ENCODE measurements at regions not wholly inside any gene's neighbourhood (a gene's known extent, or its start where the extent isn't known, plus 50 kb on each side); places are given as distances from the start of the nearest gene placed in this dataset.
A peak's percentile ranks its signal among the peaks of the same experiment; 100 is the strongest.

DNA sequence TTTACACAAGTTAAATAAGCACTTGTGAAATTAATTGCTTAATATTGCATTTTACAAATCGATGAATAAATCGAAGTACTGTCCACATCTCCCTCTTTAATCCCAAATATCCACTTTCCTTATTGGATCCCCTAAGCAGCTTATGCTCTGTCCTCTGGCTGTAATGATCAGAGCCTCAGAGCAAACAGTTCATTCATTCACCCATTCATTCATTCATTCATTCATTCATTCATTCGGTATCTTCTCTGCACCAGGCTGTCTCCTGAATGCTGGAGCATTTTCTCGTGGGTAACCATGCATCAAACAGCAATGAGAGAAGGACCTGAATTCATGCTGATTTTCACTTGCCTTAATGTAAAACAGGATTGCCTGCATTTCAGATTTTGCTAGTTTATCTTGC, 69.5 kb upstream of the IGSF21 start:
- TF ChIP-seq, protein P1, sequence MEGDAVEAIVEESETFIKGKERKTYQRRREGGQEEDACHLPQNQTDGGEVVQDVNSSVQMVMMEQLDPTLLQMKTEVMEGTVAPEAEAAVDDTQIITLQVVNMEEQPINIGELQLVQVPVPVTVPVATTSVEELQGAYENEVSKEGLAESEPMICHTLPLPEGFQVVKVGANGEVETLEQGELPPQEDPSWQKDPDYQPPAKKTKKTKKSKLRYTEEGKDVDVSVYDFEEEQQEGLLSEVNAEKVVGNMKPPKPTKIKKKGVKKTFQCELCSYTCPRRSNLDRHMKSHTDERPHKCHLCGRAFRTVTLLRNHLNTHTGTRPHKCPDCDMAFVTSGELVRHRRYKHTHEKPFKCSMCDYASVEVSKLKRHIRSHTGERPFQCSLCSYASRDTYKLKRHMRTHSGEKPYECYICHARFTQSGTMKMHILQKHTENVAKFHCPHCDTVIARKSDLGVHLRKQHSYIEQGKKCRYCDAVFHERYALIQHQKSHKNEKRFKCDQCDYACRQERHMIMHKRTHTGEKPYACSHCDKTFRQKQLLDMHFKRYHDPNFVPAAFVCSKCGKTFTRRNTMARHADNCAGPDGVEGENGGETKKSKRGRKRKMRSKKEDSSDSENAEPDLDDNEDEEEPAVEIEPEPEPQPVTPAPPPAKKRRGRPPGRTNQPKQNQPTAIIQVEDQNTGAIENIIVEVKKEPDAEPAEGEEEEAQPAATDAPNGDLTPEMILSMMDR (IDR thresholded peaks at IDR 0.05; ENCODE audit: low read depth, low read length): no peak
- no peak overlapping the region for H3K27ac ChIP-seq
- no peaks in the 10 kb centered on the region for H3K9me3 ChIP-seq (ENCODE audit: low read depth)
- no peaks in the 10 kb centered on the region for H3K36me3 ChIP-seq
- peaks cover 3% of the 10 kb centered on the region for H3K27me3 ChIP-seq
- no peaks in the 10 kb centered on the region for H3K4me1 ChIP-seq (ENCODE audit: low read depth)
- no peak overlapping the region for H3K4me3 ChIP-seq
- DNase-seq (ENCODE audit: low read depth in 1 of 2, low spot score in 1 of 2): no peak

DNA sequence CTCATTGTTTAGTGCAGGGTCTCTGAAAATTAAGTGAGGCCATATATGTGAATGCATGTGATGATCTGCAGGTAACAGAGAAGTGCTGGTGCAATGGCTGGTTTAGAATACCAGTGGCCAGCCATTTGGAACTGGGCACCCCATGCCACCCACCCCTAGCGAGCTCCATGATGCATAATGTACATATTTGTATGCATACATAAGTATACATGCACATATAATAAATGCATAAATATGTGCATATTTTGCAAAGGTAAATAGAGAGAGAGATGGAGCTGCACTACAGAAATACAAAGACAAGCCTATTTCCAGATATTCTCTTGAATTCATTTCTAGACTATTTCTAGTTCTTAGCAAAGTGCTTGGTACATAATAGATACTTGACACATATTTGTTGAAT, 68.5 kb upstream of the IGSF21 start:
- H3K4me1 ChIP-seq (ENCODE audit: low read depth): no peaks in the 10 kb centered on the region
- no peak overlapping the region for H3K4me3 ChIP-seq
- peaks cover 3% of the 10 kb centered on the region for H3K27me3 ChIP-seq
- no peak for DNase-seq (ENCODE audit: low read depth in 1 of 2, low spot score in 1 of 2)
- H3K9me3 ChIP-seq (ENCODE audit: low read depth): no peaks in the 10 kb centered on the region
- H3K36me3 ChIP-seq: no peaks in the 10 kb centered on the region
- no peak overlapping the region for H3K27ac ChIP-seq
- TF ChIP-seq, protein P1 (IDR thresholded peaks at IDR 0.05; ENCODE audit: low read depth, low read length): no peak

DNA sequence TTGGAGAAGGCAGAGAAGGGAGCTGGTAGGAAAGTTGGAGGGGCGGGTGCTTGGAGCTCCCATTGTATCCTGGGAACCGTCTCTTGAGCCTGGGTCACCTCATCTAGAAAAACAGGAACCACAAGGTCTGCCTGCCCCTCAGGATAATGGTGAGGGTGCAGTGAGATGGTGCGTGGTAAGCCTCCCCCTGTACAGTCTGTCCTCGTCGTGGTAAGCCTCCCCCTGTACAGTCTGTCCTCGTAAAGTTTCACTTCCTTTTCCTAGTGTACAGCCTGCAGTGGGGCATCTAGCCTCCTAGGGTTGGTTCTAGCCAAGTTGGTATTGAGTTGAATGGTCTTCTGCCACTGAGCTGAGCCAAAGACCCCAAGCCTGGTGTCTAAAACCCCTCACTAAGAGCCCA, 66.5 kb upstream of the IGSF21 start:
- no peak for DNase-seq (ENCODE audit: low read depth in 1 of 2, low spot score in 1 of 2)
- Histone ChIP-seq H3K36me3 (no peaks in the 10 kb centered on the region), H3K27me3 (peaks cover 3% of the 10 kb centered on the region), H3K4me1 (ENCODE audit: low read depth) (no peaks in the 10 kb centered on the region), H3K4me3 (no peak overlapping the region), H3K9me3 (ENCODE audit: low read depth) (no peaks in the 10 kb centered on the region), H3K27ac (no peak overlapping the region)
- TF ChIP-seq, protein P1 (IDR thresholded peaks at IDR 0.05; ENCODE audit: low read depth, low read length): no peak

DNA sequence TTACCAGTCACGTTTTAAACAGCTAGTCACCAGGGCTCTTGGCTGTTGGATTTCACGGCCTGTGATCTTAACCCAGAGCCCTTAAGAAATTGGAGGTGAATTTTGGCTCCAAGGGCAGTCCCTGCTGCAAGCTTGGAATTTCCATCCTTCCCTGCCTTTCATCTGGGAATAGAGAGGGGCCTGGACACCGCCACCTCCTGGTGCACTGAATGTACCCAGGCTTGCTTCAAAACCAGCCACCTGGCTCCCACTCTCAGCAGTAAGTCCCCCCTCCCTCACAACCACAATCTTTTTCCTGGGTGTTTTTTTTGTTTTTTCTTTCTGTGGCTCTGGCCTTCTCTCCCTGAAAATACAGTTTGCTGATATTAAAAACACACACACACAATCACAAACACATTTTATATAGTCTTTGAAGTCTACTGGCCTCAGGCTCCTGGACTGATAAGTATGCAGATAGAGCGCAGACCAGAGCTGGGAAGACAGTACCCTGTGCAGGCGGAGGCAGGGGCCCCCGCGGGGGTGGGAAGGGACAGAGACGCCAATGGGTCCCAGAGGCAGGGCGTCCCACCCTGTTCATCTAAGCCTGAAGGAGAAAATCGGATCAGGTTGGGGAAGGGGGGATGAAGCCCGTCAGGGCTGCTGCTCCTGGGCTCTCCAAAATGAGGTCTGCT, 65.8 kb upstream of the IGSF21 start:
- H3K36me3 ChIP-seq: no peaks in the 10 kb centered on the region
- no peak overlapping the region for H3K27ac ChIP-seq
- H3K27me3 ChIP-seq: peaks cover 2% of the 10 kb centered on the region
- H3K4me3 ChIP-seq: no peak overlapping the region
- H3K4me1 ChIP-seq (ENCODE audit: low read depth): no peaks in the 10 kb centered on the region
- no peaks in the 10 kb centered on the region for H3K9me3 ChIP-seq (ENCODE audit: low read depth)
- DNase-seq (ENCODE audit: low read depth in 1 of 2, low spot score in 1 of 2): peak; percentile 2 to 15
- TF ChIP-seq, protein P1 (IDR thresholded peaks at IDR 0.05; ENCODE audit: low read depth, low read length): peak; percentile 5

DNA sequence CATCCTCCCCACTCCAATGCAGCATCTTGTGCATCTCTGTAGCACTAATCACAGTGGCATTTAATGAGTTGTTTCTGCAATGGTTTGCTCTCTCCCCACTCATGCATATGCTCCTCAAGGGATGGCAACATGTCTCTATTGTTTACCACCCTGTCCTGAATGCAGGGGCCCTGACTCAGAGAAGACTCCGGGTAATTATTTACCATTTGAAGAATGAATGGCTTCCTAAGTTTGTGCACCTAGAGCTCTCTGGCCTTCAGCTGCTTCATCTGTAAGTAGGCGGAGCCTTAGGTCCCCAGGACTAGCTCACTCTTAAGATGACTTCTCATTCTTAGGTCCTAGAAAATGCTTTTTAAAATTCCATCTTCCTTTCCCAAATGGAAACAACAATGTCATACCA, 63.7 kb upstream of the IGSF21 start:
- Histone ChIP-seq H3K9me3 (ENCODE audit: low read depth) (no peaks in the 10 kb centered on the region), H3K4me3 (no peak overlapping the region), H3K4me1 (ENCODE audit: low read depth) (no peaks in the 10 kb centered on the region), H3K27me3 (peaks cover 2% of the 10 kb centered on the region), H3K27ac (no peak overlapping the region), H3K36me3 (no peaks in the 10 kb centered on the region)
- TF ChIP-seq, protein P1 (IDR thresholded peaks at IDR 0.05; ENCODE audit: low read depth, low read length): no peak
- no peak for DNase-seq (ENCODE audit: low read depth in 1 of 2, low spot score in 1 of 2)
